HT1080 (cell line): ENCODE measurements at regions not wholly inside any gene's neighbourhood (a gene's known extent, or its start where the extent isn't known, plus 50 kb on each side); places are given as distances from the start of the nearest gene placed in this dataset.
"Not testable (repeated sequence)": the region's sequence is repeated elsewhere in the genome, so short reads cannot be mapped to it uniquely, and the experiment has no call there.

ENCODE experiments used
- DNase-seq: peaks from one replicate; pipeline ENCODE4 v3.0.0-alpha.2; 2015; ENCODE audit warnings: low read depth

- peak; percentile 22 for DNase-seq
Measured at GRCh38 chr2:183995632-183996031, 602.7 kb upstream of the ZNF804A start.

- DNase-seq: no peak
Measured at GRCh38 chr2:183996825-183997793, 601.2 kb upstream of the ZNF804A start.

DNA sequence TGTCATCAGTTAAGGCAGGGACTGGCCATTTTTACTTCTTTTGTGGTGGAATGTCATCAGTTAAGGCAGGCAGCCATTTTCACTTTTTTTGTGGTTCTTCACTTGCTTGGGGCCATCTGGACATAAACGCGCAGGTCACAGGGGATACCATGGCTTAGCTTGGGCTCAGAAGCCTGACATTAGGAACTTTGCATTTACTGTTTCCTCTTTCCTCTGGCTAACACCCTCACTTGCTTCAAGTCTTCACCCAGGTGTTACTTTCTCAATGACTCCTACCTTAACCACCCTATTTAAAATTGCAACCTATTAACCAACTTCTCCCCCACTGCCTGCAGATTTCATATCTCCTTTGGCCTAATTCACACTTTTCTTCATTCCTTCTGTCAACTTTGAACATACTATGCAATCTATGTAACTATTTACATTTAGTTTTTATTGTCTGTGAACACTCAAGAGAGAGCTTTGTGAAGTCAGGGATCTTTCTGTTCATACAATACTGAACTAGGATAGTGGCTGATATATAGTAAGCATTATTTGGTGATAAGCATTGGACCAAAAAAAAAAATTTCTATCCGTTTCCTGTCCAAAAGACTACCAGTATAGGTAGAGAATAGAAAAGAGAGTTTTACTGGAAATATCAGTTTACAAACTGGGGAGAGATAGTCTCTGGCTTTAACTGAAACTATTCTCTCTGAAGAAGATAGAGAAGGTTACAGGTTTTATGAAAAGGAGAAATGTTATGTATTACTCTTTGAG, 600.1 kb upstream of the ZNF804A start:
- no peak for DNase-seq

DNA sequence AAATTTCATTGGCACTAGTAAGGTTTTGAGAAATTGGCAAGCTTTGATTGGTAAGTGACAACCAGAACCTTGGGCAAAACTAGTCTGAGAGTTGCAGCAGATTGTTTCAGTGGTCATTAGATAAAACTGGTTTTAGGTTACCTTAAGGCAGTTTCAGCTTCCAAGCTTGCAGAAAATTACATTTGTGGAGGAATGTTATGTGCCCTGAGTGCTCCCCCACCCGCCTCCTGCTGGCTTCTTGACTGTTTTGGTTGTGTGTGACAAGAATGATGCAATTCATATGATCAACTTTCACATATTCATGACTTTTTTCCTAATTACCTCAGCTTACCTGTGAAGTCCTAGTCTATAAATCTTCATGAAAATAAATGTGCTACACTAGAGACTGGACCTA, 599.5 kb upstream of the ZNF804A start:
- no peak for DNase-seq

- DNase-seq: peak; percentile 41
Measured at GRCh38 chr2:184004289-184004947, 593.9 kb upstream of the ZNF804A start.

- no peak for DNase-seq
Measured at GRCh38 chr2:184004948-184005672, 593.2 kb upstream of the ZNF804A start.

DNA sequence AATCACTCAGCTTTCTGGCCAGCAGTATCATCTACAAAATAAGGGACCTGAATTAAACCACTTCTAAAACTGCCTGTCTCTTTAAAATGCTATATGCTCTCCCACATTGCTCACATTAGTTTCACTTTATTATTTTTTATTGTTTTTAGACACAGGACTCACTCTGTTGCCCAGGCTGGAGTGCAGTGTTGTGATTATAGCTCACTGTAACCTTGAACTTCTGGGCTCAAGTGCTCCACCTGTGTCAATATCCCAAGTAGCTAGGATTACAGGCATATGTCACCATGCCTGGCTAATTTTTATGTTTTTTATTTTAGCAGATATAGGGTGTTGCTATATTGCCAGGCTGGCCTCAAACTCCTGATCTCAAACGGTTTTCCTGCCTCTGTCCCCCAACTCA, 591.3 kb upstream of the ZNF804A start:
- DNase-seq: no peak

- DNase-seq: no peak
Measured at GRCh38 chr2:184026961-184027360, 571.4 kb upstream of the ZNF804A start.

GRCh38 chr2:184030245-184030644, 568.1 kb upstream of the ZNF804A start:
- DNase-seq: no peak

GRCh38 chr2:184030989-184031388, 567.3 kb upstream of the ZNF804A start:
- no peak for DNase-seq

DNA sequence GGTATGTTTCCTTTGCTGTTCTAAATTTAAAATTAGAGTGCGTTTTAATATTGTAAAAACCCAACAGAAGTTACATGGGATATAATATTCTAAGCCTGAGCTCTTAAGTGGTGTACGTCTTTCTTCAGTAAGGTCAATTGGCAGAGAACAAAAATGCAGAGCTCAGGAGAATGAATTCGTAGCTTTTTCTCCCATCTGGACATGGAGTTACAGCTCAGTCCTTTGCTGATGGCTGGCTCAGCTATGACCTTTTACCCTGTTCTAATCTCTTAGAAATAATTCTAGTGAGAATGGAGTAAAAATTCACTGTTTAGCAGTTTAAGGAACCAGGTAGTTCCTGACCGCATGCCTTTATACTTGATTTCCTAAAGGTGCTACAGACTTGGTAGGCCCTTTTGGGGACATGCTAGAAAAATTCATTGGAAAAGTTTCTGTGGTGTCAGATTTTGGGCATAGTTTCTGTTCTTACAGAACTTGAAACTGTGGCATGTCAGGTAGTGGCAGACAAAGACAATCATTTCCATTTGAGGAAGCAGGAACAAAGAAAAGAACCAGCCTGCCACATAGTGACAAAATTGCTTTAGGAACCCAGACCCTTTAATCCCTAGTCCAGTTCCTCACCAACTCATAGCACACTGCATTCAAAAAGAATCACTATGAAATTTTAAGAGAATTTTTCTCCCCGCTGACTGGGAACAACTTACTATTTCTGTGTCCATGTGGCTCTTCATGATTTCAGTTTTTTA, 566.8 kb upstream of the ZNF804A start:
- no peak for DNase-seq

- no peak for DNase-seq
Measured at GRCh38 chr2:184032983-184033382, 565.3 kb upstream of the ZNF804A start.

DNA sequence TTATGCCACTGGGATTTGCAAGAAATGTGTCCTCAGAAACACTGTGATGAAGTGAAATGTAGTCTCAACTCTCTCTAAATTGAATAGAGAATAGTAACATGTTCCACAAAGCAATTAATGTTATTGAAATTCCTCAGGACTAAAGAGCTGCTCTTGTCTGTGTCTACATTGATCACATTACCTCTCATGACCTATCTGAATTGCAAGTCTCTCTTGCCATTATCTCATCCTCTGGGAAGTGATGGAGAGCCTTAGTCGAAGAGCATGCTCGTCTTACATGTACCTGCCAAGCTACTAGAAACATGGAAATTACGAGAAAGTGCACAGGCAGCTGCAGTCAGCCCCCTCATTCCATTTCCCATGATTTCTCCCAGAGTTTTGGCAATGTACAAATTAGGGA, 561.1 kb upstream of the ZNF804A start:
- no peak for DNase-seq

DNA sequence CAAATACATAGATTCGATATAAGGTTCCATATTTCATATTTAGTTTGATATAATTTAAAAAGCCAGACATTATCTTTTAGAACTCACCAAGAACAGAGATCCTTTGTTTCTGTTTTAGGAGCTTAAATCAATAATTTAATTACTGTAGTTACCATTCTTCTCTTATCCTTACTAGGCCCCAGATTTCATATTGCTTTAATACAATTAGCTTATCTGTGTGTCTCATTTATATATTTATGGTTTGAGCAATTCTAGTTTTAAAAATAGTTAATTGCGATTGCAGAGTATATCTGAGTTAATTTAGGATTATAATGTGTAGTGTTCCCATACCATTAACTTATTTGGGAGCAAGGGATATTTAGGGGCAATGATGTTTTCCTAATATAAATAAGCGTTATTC, 558.8 kb upstream of the ZNF804A start:
- no peak for DNase-seq

DNA sequence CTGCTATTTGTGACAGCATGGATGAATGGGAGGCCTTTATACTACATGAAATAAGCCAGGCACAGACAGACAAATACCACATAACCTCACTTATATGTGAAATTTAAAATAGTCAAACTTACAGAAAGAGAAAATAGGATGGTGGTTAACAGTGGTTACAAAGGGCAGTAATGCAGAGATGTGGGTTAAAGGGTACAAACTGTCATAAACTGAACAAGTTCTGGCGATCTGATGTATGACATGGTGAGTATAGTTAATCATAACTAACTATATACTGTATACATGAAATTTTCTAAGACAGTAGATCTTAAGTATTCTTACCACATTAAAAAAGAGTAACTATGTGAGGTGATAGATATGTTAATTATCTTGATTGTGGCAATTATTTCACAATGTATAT, 558.1 kb upstream of the ZNF804A start:
- DNase-seq: no peak

DNA sequence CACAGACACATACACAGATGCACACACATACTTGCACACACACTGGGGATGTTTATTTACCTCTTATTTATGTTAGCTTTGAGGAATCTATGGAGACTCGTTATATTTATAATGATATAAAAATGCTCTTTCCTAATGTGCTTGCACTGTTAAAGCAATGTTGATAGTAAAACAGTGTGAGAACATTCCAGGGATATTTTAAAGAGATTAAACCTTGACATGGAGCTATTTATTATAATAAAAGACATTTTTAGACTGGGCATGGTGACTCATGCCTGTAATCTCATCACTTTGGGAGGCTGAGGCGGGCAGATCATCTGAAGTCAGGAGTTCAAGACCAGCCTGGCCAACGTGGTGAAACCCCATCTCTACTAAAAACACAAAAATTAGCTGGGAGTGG, 557.3 kb upstream of the ZNF804A start:
- DNase-seq: no peak

- no peak for DNase-seq
Measured at GRCh38 chr2:184041777-184042176, 556.6 kb upstream of the ZNF804A start.

GRCh38 chr2:184047536-184047935, 550.8 kb upstream of the ZNF804A start:
- no peak for DNase-seq

- no peak for DNase-seq
Measured at GRCh38 chr2:184049566-184049965, 548.8 kb upstream of the ZNF804A start.

DNA sequence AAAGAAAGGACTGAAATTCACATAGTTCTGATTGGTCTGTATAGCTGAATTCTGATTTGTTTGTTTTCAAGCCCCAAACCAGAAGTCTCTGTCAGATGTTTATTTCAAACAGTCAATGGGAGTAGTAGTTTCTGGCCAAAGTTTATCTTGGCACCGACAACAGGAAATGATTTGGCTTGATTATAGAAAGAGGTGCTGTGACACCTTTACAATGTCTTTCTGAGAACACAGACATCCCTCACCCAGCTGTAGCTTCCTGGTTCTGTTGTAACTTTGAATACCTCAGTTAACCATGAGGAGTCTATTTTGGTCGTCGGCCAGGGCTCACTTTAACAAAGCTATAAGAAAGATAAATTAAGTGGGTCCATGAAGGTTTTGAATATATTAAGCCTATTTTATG, 545.0 kb upstream of the ZNF804A start:
- DNase-seq: peak; percentile 20

GRCh38 chr2:184054419-184054818, 543.9 kb upstream of the ZNF804A start:
- not testable (repeated sequence) for DNase-seq
